ENCODE measurements at regions not wholly inside any gene's neighbourhood (a gene's known extent, or its start where the extent isn't known, plus 50 kb on each side); places are given as distances from the start of the nearest gene placed in this dataset.

GRCh38 chr11:79747406-79747805, 306.6 kb upstream of the TENM4 start:
- no peak for DNase-seq (ENCODE audit: low spot score)

GRCh38 chr11:79744941-79745340, 304.1 kb upstream of the TENM4 start:
- DNase-seq (ENCODE audit: low spot score), result no peak

- DNase-seq (ENCODE audit: low spot score), result no peak
These were observed 301.3 kb upstream of the TENM4 start for GRCh38 chr11:79742176-79742575.

- no peak for DNase-seq (ENCODE audit: low spot score)
These were observed 298.8 kb upstream of the TENM4 start for GRCh38 chr11:79739591-79739990.

GRCh38 chr11:79727221-79727620, 286.4 kb upstream of the TENM4 start:
- no peak for DNase-seq (ENCODE audit: low spot score)

- DNase-seq (ENCODE audit: low spot score), result no peak
These were observed 279.3 kb upstream of the TENM4 start for GRCh38 chr11:79720115-79720514.

GRCh38 chr11:79708319-79708932, 267.6 kb upstream of the TENM4 start:
- no peak for DNase-seq (ENCODE audit: low spot score)

GRCh38 chr11:79705648-79706047, 264.8 kb upstream of the TENM4 start:
- DNase-seq (ENCODE audit: low spot score), result no peak

- no peak for DNase-seq (ENCODE audit: low spot score)
These were observed 261.5 kb upstream of the TENM4 start for GRCh38 chr11:79702303-79702702.

GRCh38 chr11:79699246-79699645, 258.4 kb upstream of the TENM4 start:
- DNase-seq (ENCODE audit: low spot score), result no peak

GRCh38 chr11:79697905-79698304, 257.1 kb upstream of the TENM4 start:
- no peak for DNase-seq (ENCODE audit: low spot score)

GRCh38 chr11:79694368-79694767, 253.5 kb upstream of the TENM4 start:
- no peak for DNase-seq (ENCODE audit: low spot score)

- no peak for DNase-seq (ENCODE audit: low spot score)
These were observed 250.6 kb upstream of the TENM4 start for GRCh38 chr11:79691445-79691844.

- no peak for DNase-seq (ENCODE audit: low spot score)
These were observed 246.0 kb upstream of the TENM4 start for GRCh38 chr11:79686703-79687419.

- no peak for DNase-seq (ENCODE audit: low spot score)
These were observed 243.1 kb upstream of the TENM4 start for GRCh38 chr11:79683930-79684329.

GRCh38 chr11:79678780-79679452, 238.1 kb upstream of the TENM4 start:
- no peak for DNase-seq (ENCODE audit: low spot score)

- no peak for DNase-seq (ENCODE audit: low spot score)
These were observed 235.6 kb upstream of the TENM4 start for GRCh38 chr11:79676396-79676795.

GRCh38 chr11:79675081-79675480, 234.3 kb upstream of the TENM4 start:
- no peak for DNase-seq (ENCODE audit: low spot score)

GRCh38 chr11:79672786-79673185, 232.0 kb upstream of the TENM4 start:
- DNase-seq (ENCODE audit: low spot score), result no peak

GRCh38 chr11:79671401-79671800, 230.6 kb upstream of the TENM4 start:
- DNase-seq (ENCODE audit: low spot score), result no peak

- no peak for DNase-seq (ENCODE audit: low spot score)
These were observed 230.1 kb upstream of the TENM4 start for GRCh38 chr11:79670882-79671281.

GRCh38 chr11:79668575-79668974, 227.7 kb upstream of the TENM4 start:
- DNase-seq (ENCODE audit: low spot score), result no peak

- DNase-seq (ENCODE audit: low spot score), result no peak
These were observed 226.6 kb upstream of the TENM4 start for GRCh38 chr11:79667380-79667779.
